NCI-H2171 treated with DMSO at 0.1 percent for 48 hours (cell line): ENCODE measurements at regions not wholly inside any gene's neighbourhood (a gene's known extent, or its start where the extent isn't known, plus 50 kb on each side); places are given as distances from the start of the nearest gene placed in this dataset.
"Not testable (repeated sequence)": the region's sequence is repeated elsewhere in the genome, so short reads cannot be mapped to it uniquely, and the experiment has no call there.

Experiments
- DNase-seq: peaks from one replicate; lab custom pipeline; 2025; lab: John Stamatoyannopoulos, UW

DNA sequence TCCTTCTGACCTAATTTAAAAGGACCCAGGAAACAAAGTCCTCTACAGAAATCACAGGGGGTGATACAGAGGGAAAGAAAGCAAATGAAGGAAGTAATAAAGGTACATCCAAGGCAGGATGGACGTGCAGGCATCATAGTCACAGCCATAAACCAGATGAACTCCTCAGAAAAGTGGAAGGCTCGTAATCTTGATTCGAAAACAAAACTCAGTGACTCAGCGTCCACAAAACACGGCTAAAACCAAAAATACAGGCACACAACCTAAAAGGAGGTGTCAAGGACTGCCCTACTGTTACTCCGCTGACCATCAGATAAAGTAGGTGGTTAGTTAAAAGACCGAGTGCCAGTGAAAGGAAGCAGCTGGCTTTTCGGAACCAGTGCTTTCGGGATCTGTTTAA, 81.5 kb downstream of the TRIM69 start:
- DNase-seq: not testable (repeated sequence)

DNA sequence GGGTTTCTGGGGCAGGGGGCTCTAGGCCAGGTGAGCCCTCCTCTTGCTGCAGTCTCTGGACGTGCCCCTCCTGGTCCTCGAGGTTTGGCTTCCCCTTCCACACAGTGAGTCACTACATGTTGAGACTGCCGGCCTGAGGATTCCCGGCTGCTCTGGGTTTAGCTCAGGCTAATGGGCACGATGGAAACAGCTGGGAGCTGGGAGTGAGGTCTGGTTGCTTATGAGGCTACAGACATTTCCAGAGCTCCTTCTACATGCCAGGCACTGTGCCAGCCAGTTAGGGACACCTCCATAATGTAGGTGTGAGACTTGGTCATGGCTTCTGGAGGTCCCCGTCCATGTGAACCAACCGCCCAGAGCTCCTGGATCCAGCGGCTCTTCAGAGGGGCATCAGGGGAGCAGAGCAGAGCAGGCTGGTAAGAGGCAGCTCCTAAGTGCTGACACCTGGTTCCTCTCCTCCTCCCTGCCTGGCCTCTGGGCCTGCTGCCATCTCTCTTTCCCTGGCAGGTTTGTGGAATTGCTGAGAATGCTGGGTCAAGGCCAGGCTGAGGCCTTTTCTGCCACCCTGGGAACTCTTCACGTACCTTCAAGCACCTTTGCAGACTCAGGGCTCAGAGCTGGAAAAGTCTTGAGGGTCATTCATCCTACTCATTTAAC, 83.1 kb downstream of the TRIM69 start:
- DNase-seq: peak; percentile 72

DNA sequence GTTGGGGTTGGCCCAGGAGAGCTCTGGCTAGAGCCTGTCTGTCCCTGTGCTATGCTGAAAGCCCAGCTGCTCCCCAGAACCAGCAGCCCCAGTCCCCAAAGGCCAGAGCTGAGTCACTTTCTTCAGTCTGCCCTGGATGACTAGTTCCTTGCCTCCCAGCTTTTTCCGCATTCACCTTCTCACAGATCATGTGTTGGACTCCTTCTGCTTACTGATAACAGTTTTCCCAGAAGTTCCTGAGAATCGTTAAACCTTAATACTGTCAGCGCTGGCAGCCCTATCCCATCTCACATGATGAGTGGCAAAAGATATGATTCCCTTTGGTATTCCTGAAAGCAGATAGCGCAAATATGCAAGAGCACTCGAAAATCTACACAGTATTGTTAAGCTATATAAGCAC, 84.2 kb downstream of the TRIM69 start:
- DNase-seq: not testable (repeated sequence)

DNA sequence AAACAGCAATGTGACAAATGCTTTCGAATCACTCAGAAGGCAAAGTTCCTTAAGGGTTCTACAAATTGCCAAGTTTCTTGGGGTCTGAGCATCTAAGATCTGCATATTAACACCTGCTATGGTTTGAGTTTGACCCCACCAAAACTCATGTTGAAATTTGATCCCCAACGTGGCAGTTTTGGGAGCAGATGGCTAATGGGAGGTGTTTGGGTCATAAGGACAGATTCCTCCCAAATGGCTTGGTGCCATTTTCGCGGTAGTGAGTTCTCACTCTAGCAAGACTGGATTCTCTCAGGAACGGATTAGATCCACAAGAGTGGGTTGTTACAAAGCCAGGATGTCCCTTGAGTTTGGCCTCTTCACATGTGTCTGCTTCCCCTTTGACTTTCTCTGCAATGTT, 84.6 kb downstream of the TRIM69 start:
- peak; percentile 93 for DNase-seq

DNA sequence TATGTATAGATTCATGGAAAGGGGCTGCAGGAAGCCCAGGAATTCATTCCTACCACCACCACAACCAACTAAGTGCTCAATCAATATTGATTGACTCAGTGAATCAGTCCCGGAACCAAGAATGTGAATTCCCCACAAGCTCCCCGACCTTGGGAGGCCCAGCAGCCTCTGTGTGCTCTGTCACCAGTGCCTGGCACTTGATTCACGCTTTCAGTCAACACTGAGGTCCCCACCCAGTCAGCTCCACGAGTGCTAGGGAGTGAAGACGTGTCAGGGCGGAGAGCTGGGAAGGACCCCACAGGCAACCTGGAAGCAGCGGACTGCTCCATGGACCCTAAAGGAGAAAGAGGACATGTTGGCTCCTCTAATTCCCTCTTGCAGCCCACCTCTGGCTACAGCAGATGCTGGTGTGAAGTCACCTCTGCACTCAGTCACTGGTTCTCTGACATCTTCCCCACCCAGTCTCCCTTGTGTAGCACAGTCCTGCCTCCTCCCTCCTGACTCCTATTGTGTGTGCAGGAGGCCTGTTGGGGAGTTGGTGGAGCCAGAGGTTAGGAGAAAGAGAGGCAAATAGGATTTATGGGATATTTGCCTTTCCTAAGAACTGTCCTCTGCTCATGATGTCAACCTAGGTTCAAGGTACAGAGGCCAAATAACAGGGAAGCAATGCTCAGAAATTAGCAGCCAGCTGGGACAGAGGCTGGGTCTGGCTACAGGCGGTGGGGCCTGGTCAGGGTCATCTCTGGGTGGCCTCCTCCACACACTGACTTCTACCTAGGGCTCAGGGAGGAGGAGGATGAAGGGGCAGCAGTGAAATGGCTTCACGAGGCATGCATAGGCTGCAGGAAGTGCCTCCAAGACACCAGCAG, 88.2 kb downstream of the TRIM69 start:
- not testable (repeated sequence) for DNase-seq

DNA sequence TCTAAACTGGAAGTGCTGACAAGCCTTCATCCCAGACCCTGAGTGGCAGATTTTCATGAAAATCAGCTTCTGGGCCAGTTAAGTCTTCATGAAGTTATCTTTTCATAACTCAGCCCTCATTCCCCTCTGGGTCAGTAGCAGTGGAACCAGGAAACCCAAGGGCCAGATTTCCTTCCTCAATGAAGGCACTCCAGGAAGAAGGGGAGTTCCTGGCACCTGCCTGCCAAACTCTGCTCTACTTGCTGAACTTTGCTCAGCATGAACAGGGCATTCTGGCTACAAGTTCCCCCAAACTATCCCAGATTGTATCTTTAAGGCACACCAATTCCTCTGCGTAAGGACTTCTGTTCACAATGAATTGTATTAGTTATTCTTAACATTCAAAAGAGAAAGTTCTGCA, 90.3 kb downstream of the TRIM69 start:
- not testable (repeated sequence) for DNase-seq

DNA sequence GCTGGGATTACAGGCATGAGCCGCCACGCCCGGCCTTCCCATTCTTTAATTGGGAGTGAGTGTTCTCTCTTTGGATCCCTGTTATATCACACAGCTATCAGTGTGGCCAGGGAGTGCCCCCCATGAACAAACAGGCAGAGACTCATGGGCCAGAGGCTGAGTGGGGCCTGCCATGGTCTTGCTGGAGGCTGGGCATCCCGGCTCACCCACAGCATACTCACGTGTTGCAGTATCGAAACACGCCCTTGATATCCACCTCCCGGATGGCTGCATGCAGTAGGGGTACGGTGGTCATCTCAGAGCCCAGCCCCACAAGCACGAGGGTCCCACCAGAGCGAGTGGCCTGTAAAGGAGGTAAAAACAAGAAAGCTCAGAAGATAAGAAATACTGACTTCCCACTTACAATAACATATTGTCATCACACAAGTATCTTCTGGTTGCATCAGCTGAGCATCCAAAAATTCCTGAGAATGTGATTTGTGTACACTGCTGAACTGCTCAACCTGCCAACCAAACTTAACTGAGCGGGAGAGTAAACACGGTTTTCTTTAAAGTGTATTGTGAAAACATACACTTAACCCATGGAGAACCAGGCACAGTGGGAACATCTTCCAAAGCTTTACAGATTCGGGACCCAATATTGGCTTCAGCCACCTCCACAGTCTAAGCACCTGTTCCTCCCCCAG, 92.0 kb downstream of the TRIM69 start:
- DNase-seq: not testable (repeated sequence)

DNA sequence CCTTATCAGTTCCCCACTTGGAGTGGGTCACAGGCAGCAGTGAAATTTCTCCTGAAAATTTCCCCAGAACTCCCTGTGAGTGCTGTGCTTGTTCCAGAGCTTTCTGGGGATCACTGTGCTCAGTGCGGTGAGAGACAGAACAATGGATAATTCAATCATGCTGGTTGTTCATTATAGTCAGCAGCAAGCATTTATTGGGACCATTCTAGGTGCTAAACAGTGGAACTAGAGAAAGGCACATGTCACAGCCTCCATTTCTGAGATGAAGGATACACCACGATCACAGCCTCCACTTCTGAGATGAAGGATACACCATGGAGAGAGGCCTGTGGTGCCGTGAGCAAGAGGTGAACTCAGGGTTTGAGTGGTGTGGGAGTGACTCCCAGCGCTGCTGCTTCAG, 92.8 kb downstream of the TRIM69 start:
- DNase-seq: peak; percentile 31

DNA sequence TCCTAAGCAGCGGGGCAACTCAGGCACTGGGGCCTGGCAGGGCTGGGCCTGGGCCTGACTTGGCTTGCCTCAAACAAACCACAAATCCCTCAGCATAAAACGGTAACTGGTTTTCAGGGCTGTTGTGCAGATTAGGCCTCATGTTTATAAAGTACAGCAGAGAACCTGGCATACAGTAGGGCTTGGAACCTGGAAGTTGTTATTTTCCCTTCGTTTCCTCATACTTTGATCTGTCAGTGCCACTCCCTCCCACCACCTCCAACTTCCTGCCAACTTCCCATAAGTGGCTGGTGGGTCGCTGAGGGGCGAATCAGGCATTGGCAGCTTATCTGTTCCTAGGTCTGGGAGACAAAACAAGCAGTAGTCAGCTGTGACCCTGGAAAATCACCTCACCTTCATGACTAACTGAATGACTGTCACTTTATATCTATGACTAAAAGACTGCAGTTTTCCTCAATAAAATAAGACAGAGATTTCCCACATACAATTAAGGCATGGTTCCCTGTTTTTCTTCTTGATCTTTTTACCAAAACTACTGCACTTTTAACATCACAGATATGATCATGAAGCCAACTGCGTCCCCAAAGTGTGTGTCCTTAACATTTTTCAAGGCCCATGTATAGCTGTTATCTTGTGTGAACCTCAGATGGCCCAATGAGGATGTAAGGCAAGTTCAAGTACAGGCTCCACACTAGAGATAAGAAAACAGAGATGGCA, 94.5 kb downstream of the TRIM69 start:
- not testable (repeated sequence) for DNase-seq

DNA sequence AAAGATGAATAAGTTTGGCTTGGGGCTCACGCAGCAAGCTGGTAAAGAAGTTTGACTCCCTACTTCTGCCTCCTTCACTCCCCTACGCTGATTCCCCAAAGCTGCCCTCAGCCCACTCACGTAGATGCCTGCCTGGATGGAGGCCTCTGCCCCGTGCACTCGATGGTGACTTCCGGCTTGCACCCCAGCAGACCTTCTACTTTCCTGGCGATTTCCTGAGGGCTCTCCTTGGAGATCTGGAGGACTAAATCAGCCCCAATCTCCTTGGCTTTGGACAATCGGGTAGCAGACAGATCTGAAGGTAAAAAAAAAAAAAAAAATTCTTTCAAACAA, 95.0 kb downstream of the TRIM69 start:
- DNase-seq: not testable (repeated sequence)

DNA sequence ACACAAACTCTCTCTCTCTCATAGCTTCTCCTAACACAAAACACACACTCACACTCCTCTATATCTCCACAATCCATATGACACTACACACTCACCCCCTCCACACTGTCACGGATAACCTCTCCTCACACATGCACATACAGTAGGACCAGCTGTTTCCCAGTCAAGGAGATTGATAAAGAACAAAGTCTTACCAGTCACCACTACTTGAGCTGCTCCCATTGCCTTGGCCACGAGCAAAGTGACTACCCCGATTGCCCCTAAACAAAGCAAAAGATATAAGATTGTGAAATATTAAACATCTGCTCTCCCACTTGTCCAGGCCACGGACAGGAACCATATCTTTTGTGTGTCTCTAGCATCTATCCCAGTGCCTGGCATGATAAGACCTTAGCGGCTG, 95.8 kb downstream of the TRIM69 start:
- not testable (repeated sequence) for DNase-seq

DNA sequence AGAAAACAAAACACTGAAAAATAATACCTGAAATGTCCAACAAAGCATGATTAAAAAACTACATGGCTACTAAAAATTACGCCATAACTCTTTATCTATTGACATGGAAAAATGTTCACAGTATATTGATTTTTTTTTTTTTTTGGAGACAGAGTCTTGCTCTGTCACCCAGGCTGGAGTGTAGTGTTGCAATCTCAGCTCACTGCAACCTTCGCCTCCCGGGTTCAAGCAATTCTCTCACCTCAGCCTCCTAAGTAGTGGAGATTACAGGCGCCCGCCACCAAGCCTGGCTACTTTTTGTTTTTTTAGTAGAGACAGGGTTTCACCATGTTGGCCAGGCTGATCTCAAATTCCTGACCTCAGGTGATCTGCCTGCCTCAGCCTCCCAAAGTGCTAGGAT, 96.8 kb downstream of the TRIM69 start:
- not testable (repeated sequence) for DNase-seq

DNA sequence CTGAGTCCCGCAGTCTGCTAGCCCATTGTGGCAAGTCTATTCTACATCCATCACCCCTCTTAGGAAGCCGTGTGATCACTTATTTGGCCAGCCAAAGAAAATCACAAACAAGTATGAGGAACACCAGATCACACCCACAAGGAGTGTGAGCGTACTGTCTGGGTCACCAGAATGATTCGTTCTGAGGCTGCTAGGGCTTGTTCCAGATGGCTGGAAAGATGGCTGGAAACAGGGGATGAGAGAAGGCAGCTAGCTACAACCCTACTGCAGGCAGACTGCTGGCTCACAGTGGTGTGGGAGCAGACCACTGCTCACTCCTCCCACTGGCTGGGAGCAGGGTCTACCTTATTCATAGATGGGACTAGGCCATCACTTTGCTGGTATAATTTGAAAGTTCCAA, 97.4 kb downstream of the TRIM69 start:
- DNase-seq: not testable (repeated sequence)

DNA sequence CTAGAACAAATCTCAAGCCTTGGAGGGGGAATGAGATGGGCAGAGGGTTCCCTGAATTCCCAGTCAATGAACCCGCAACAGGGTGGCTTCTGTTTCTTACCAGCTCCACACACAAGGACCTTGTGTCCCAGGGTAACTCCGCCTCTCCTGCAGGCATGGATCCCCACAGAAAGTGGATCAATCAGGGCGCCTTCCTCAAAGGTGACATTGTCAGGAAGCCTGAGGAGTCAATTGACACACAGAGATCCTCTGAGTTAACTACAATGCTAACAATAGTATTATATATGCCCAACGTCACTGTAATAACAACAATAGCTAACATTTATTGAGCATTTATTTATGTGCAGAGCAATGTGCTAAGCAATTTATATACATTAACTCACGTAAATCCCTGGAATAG, 98.8 kb downstream of the TRIM69 start:
- not testable (repeated sequence) for DNase-seq

DNA sequence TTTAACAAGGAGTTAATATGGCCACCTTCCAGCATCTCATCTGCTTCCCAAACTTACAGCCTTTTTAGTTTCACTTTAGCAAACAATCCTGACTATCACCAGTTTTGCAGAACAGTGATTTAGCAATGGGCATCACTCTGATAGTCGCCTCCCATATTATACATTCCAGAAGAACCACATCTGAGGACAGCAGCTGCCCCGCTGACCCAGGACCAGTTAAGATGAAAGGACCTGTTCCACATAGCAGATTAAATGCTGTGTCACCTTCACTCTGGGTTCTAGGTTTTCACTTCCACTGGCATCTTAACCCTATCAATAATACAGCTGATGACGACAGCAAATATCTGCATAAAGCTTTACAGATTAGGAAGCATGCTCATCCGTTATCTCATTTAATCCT, 99.8 kb downstream of the TRIM69 start:
- DNase-seq: no peak

DNA sequence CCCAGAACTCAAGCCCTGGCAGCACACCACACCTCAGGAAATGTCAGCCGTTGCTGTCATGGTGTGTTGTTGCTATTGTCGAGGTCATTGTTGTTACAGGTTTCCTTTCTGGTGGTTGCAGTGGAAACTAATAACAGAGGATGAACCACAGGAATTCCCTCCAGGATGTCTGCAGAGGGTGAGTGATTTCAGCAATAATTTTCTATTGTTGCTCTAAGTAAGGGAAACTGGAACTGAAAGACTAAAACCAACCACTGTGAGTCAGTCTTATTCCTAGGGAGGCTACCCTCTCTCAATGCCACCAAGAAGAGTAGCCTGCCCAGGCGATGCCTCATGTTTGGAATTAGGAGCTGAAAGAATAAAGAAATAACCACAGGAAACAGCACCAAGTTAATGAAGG, 102.6 kb downstream of the TRIM69 start:
- not testable (repeated sequence) for DNase-seq

DNA sequence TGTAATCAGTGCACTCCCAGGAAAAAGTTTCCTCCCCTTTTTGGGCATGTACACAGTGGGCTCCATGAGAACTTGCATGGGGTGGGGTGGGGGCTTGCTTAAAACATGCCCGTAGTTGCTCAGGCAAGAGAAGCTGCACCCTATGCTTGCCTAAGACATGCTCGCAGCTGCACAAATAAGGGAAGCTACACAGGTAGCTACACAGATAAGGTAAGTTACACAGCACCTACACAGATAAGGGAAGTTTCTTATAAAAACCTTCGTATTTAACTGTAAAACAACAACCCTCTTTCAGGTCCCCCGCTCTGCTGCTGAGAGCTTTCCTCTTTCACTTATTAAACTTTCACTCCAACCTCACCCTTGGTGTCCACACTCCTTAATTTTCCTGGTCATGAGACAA, 105.4 kb downstream of the TRIM69 start:
- DNase-seq: not testable (repeated sequence)

DNA sequence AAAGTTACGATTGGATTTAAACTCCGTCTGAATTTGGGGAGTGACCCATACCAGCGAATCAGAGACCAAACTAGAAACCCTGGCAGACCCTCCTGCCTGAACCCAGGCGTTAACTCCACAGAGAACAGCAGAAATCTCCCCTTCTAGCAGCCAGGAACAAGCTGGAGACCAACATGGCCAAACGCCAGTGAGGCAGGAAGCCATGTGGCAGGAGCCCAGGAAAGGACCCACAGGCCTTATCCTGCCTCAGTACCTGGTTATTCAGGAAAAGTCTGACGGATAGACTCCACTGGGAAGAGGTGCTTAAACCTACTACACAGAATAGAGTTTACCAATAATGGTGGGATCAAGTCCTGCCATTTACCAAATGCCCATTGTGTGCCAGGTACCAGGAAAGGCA, 106.6 kb downstream of the TRIM69 start:
- not testable (repeated sequence) for DNase-seq

DNA sequence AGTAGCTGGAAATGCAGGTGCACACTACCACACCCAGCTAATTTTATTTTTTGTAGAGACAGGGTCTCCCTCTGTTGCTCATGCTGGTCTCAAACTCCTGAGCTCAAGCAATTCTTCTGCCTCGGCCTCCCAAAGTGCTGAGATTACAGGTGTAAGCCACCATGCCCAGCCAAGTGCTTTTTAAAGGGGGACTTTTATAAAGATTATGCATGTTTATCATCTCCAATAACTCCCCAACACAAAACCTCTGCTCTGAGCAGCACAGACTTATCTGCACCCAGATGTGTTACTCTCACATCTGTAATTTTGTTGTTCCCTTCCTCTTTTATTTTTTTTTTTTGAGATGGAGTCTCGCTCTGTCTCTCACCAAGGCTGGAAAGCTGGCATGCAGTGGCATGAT, 108.6 kb downstream of the TRIM69 start:
- DNase-seq: not testable (repeated sequence)

DNA sequence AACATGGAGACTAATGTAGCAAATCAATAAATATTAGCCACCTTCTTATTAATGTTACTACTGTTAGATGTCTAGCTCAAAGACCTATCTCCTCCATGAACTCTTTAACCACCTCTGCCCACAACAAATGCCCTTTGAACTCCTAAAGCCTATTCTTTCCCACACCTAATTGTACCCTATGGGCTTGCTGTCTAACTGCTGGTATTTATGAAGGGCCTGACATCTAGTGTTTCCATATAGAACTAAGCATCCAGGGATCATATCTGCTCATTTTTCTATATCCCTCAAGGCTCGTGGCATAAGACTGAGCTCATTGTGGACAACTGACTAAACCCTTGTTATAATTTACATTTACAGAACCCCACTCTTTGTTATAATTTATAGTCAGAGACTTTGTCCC, 109.8 kb downstream of the TRIM69 start:
- DNase-seq: not testable (repeated sequence)

DNA sequence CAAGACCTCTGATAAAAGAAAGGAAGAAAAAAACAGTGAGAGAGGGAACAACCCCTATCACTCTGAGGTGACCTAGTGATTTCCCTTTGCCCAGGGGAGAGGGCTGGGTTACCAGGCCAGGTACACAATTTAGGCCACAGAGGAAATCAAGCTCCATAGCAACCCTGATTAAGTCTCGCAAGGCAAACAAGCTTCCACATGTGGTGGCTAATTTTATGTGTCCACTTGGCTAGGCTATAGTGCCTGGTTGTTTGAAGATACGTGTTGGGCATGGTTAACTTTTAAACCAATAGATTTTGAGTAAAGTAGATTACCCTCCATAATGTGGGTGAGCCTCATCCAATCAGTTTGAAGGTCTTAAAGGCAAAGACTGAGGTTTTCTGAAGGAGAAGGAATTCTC, 108.9 kb upstream of the TERB2 start:
- not testable (repeated sequence) for DNase-seq

DNA sequence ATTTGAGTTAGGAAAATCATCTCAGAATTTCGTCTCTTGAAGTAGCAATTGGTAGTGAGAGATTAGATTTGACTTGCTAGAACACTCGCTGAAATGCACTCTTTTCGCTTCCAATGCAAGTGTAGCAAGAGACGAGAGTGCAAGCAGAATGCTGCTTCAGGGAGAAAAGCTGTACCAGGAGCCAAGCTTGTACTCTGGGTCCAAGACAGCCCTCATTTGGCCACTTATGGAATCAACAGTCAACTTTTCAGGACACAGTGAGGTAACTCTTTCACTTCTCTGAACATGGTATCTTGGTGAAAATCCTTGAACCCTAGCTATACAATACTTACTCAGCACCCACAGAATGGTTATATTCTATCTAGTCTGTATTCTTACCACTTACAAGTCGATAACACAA, 107.6 kb upstream of the TERB2 start:
- DNase-seq: not testable (repeated sequence)
